Small intestine (tissue), 7 donors: ENCODE measurements at regions not wholly inside any gene's neighbourhood (a gene's known extent, or its start where the extent isn't known, plus 50 kb on each side); places are given as distances from the start of the nearest gene placed in this dataset.

Experiments
- DNase-seq, 2 donors: peaks; one replicate each; pipeline versions ENCODE4 v3.0.0 to v3.0.0-alpha.2; 2013
- FAIRE-seq: peaks from 2 replicates; lab custom pipeline; 2012; peaks lifted over from hg19 to GRCh38; lab: Jason Lieb, UNC
- H3K27ac ChIP-seq, 3 donors: one replicate each; pipeline ENCODE4 v1.5.1; 2013; ENCODE audit warnings: low read length in 2 of 3, mild to moderate bottlenecking in 2 of 3, control low read depth in 1 of 3, inconsistent platforms in 1 of 3, low read depth in 1 of 3, moderate library complexity in 1 of 3
- H3K27me3 ChIP-seq, 3 donors: one replicate each; pipeline ENCODE4 v1.6.1; 2013; ENCODE audit warnings: low read length in 3 of 3, inconsistent platforms in 1 of 3; ENCODE audit not compliant: control insufficient read depth in 3 of 3, insufficient read depth in 3 of 3
- H3K36me3 ChIP-seq, 3 donors: one replicate each; pipeline ENCODE4 v1.6.1; 2013; ENCODE audit warnings: low read length in 3 of 3, inconsistent platforms in 1 of 3, low read depth in 1 of 3, mild to moderate bottlenecking in 1 of 3, moderate library complexity in 1 of 3; ENCODE audit not compliant: control insufficient read depth in 3 of 3, insufficient read depth in 2 of 3
- H3K4me1 ChIP-seq, 3 donors: one replicate each; pipeline ENCODE4 v1.6.1; 2013; ENCODE audit warnings: low read length in 2 of 3, inconsistent platforms in 1 of 3, low read depth in 1 of 3, mild to moderate bottlenecking in 1 of 3, moderate library complexity in 1 of 3; ENCODE audit not compliant: control insufficient read depth in 3 of 3, insufficient read depth in 2 of 3
- H3K4me3 ChIP-seq, 3 donors: one replicate each; pipeline ENCODE4 v1.5.1; 2013; ENCODE audit warnings: low read length in 3 of 3, control low read depth in 1 of 3, inconsistent platforms in 1 of 3, low read depth in 1 of 3, mild to moderate bottlenecking in 1 of 3, moderate library complexity in 1 of 3
- H3K9me3 ChIP-seq, 2 donors: one replicate each; pipeline ENCODE4 v1.6.1; 2013; ENCODE audit warnings: low read depth in 1 of 2, low read length in 1 of 2; ENCODE audit not compliant: control insufficient read depth in 2 of 2, insufficient read depth in 1 of 2
- WGBS, 3 donors: extraction: QIAGEN DNeasy Blood & Tissue Kit; methylation state at CpG; one replicate each; pipeline ENCODE4 v1.1.7; 2013; 5-methylcytosine and 5-hydroxymethylcytosine counted together
- donor health status: healthy with polysubstance abuse.
- donor health status: control.
- donor health status: control.
- donor health status: Bipolar disorder and iron deficiency.
- donor health status: healthy.

GRCh38 chr2:16260041-16260830, 319.9 kb downstream of the MYCN start:
- H3K4me3 ChIP-seq: no peak overlapping the region
- H3K4me1 ChIP-seq: no peaks in the 10 kb centered on the region
- H3K27ac ChIP-seq: no peak overlapping the region
- no peaks in the 10 kb centered on the region for H3K36me3 ChIP-seq
- DNase-seq (peak in 1 of 2 donors; percentile 60), FAIRE-seq (no peak)
- 69 to 78% (median 69%) methylated on average over 9 of the region's 9 CpGs for WGBS, 3 donors
- H3K9me3 ChIP-seq: no peaks in the 10 kb centered on the region
- peaks cover 0 to 5% (median 0%) of the 10 kb centered on the region in 3 donors for H3K27me3 ChIP-seq

GRCh38 chr2:16259010-16259409, 318.7 kb downstream of the MYCN start:
- DNase-seq (no peak), FAIRE-seq (no peak)
- WGBS, 3 donors: 75 to 83% (median 82%) methylated on average over 1 of the region's 1 CpG

GRCh38 chr2:16258350-16258749, 318.0 kb downstream of the MYCN start:
- 78 to 80% (median 79%) methylated on average over 1 of the region's 1 CpG for WGBS, 3 donors
- no peak overlapping the region for H3K27ac ChIP-seq
- H3K27me3 ChIP-seq: peaks cover 0 to 3% (median 0%) of the 10 kb centered on the region in 3 donors
- H3K36me3 ChIP-seq: no peaks in the 10 kb centered on the region
- no peak for FAIRE-seq
- H3K9me3 ChIP-seq: no peaks in the 10 kb centered on the region
- H3K4me1 ChIP-seq: no peaks in the 10 kb centered on the region
- DNase-seq: no peak
- H3K4me3 ChIP-seq: no peak overlapping the region

More at GRCh38 chr2:16259010-16259409, 318.7 kb downstream of the MYCN start:
- no peak overlapping the region for H3K27ac ChIP-seq
- H3K4me3 ChIP-seq: no peak overlapping the region
- H3K27me3 ChIP-seq: peaks cover 0 to 3% (median 0%) of the 10 kb centered on the region in 3 donors
- no peaks in the 10 kb centered on the region for H3K9me3 ChIP-seq
- no peaks in the 10 kb centered on the region for H3K36me3 ChIP-seq
- no peaks in the 10 kb centered on the region for H3K4me1 ChIP-seq

- Histone ChIP-seq H3K4me3 (no peak overlapping the region), H3K9me3 (no peaks in the 10 kb centered on the region), H3K27ac (no peak overlapping the region), H3K4me1 (no peaks in the 10 kb centered on the region), H3K27me3 (peaks cover 0 to 3% (median 0%) of the 10 kb centered on the region in 3 donors), H3K36me3 (no peaks in the 10 kb centered on the region)
- DNase-seq (no peak), FAIRE-seq (no peak)
- WGBS, 3 donors: 69 to 77% (median 70%) methylated on average over 6 of the region's 6 CpGs
These were observed 317.1 kb downstream of the MYCN start for GRCh38 chr2:16257322-16258028.

- FAIRE-seq: no peak
- DNase-seq: no peak
- Histone ChIP-seq H3K4me1 (no peaks in the 10 kb centered on the region), H3K27ac (no peak overlapping the region), H3K36me3 (no peaks in the 10 kb centered on the region), H3K4me3 (no peak overlapping the region), H3K9me3 (no peaks in the 10 kb centered on the region), H3K27me3 (peaks cover 0 to 3% (median 0%) of the 10 kb centered on the region in 3 donors)
- 68 to 86% (median 69%) methylated on average over 6 of the region's 6 CpGs for WGBS, 3 donors
These were observed 316.4 kb downstream of the MYCN start for GRCh38 chr2:16256601-16257321.

- H3K36me3 ChIP-seq: no peaks in the 10 kb centered on the region
- no peak overlapping the region for H3K4me3 ChIP-seq
- DNase-seq (no peak), FAIRE-seq (no peak)
- WGBS, 3 donors: 90 to 93% (median 92%) methylated on average over 4 of the region's 4 CpGs
- no peaks in the 10 kb centered on the region for H3K9me3 ChIP-seq
- peaks cover 0 to 3% (median 0%) of the 10 kb centered on the region in 3 donors for H3K27me3 ChIP-seq
- no peak overlapping the region for H3K27ac ChIP-seq
- H3K4me1 ChIP-seq: no peaks in the 10 kb centered on the region
These were observed 314.8 kb downstream of the MYCN start for GRCh38 chr2:16255120-16255519.

- H3K36me3 ChIP-seq: no peaks in the 10 kb centered on the region
- peaks cover 0 to 3% (median 0%) of the 10 kb centered on the region in 3 donors for H3K27me3 ChIP-seq
- FAIRE-seq (no peak), DNase-seq (no peak)
- no peaks in the 10 kb centered on the region for H3K9me3 ChIP-seq
- H3K4me3 ChIP-seq: no peak overlapping the region
- 52 to 91% (median 84%) methylated on average over 3 of the region's 3 CpGs for WGBS, 3 donors
- H3K27ac ChIP-seq: no peak overlapping the region
- no peaks in the 10 kb centered on the region for H3K4me1 ChIP-seq
These were observed 314.1 kb downstream of the MYCN start for GRCh38 chr2:16254356-16254965.

- Histone ChIP-seq H3K27ac (no peak overlapping the region), H3K36me3 (no peaks in the 10 kb centered on the region), H3K4me3 (no peak overlapping the region), H3K27me3 (peaks cover 0 to 3% (median 0%) of the 10 kb centered on the region in 3 donors), H3K9me3 (no peaks in the 10 kb centered on the region), H3K4me1 (no peaks in the 10 kb centered on the region)
- no peak for DNase-seq
- no peak for FAIRE-seq
- 76 to 95% (median 85%) methylated on average over 3 of the region's 3 CpGs for WGBS, 3 donors
These were observed 312.9 kb downstream of the MYCN start for GRCh38 chr2:16253291-16253690.
